Neural progenitor cell (in vitro differentiated cells): ENCODE measurements at regions not wholly inside any gene's neighbourhood (a gene's known extent, or its start where the extent isn't known, plus 50 kb on each side); places are given as distances from the start of the nearest gene placed in this dataset.

ENCODE experiments used
- DNase-seq: peaks from one replicate; pipeline ENCODE4 v3.0.0-alpha.2; 2016; ENCODE audit warnings: low spot score
- H2AFZ ChIP-seq: fragments of 200-600 bp; sonication (generic); replicated peaks from 2 replicates; pipeline ENCODE4 v1.6.1; 2016; ENCODE audit warnings: antibody characterized with exemption
- H3F3A ChIP-seq: fragments of 200-600 bp; sonication (generic); 2 replicates; pipeline ENCODE4 v1.6.1; 2016; ENCODE audit warnings: antibody characterized with exemption, low read depth
- H3K27ac ChIP-seq: fragments of 200-600 bp; sonication (generic); 2 replicates; pipeline ENCODE4 v1.5.1; 2016; ENCODE audit warnings: mild to moderate bottlenecking
- H3K27me3 ChIP-seq: fragments of 200-600 bp; sonication (generic); 2 replicates; pipeline ENCODE4 v1.6.1; 2016; ENCODE audit warnings: mild to moderate bottlenecking, moderate library complexity
- H3K36me3 ChIP-seq: fragments of 200-600 bp; sonication (generic); 2 replicates; pipeline ENCODE4 v1.5.1; 2016
- H3K4me1 ChIP-seq: fragments of 200-600 bp; sonication (generic); 2 replicates; pipeline ENCODE4 v1.6.1; 2016; ENCODE audit warnings: mixed run types
- H3K4me2 ChIP-seq: fragments of 200-600 bp; sonication (generic); 2 replicates; pipeline ENCODE4 v1.6.1; 2016
- H3K4me3 ChIP-seq: fragments of 200-600 bp; sonication (generic); 2 replicates; pipeline ENCODE4 v1.5.1; 2016
- H3K79me2 ChIP-seq: fragments of 200-600 bp; sonication (generic); 2 replicates; pipeline ENCODE4 v1.6.1; 2016; ENCODE audit warnings: low read depth
- H3K9ac ChIP-seq: fragments of 200-600 bp; sonication (generic); 2 replicates; pipeline ENCODE4 v1.6.1; 2016
- H3K9me3 ChIP-seq: fragments of 200-600 bp; sonication (generic); 2 replicates; pipeline ENCODE4 v1.5.1; 2016; ENCODE audit warnings: low read depth
- H4K20me1 ChIP-seq: fragments of 200-600 bp; sonication (generic); 2 replicates; pipeline ENCODE4 v1.6.1; 2016; ENCODE audit warnings: low read depth
- H3K27ac Mint-ChIP-seq: 3 replicates; pipeline ENCODE4 v1.8.0; 2021; ENCODE audit warnings: mixed read lengths
- H3K27me3 Mint-ChIP-seq: 2 replicates; pipeline ENCODE4 v1.8.0; 2022; ENCODE audit warnings: low read depth, mild to moderate bottlenecking, inconsistent platforms, moderate library complexity, mixed read lengths; ENCODE audit not compliant: insufficient read depth
- H3K36me3 Mint-ChIP-seq: 3 replicates; pipeline ENCODE4 v1.8.0; 2021; ENCODE audit warnings: mixed read lengths
- H3K4me1 Mint-ChIP-seq: 3 replicates; pipeline ENCODE4 v1.8.0; 2021; ENCODE audit warnings: mixed read lengths
- H3K4me3 Mint-ChIP-seq: 3 replicates; pipeline ENCODE4 v1.8.0; 2021; ENCODE audit warnings: mild to moderate bottlenecking, moderate library complexity, mixed read lengths
- H3K9me3 Mint-ChIP-seq: 3 replicates; pipeline ENCODE4 v1.8.0; 2020; ENCODE audit warnings: mixed read lengths
- CTCF ChIP-seq: fragments of 200-600 bp; sonication (generic); IDR thresholded peaks from 2 replicates; pipeline ENCODE4 v1.5.1; 2017; ENCODE audit warnings: antibody characterized with exemption, mild to moderate bottlenecking
- EZH2 ChIP-seq: fragments of 200-600 bp; sonication (generic); IDR thresholded peaks from 2 replicates; pipeline ENCODE4 v1.6.1; 2017; ENCODE audit warnings: antibody characterized with exemption, mild to moderate bottlenecking, moderate library complexity
- EZH2phosphoT487 ChIP-seq: fragments of 200-600 bp; sonication (generic); IDR thresholded peaks from 2 replicates; pipeline ENCODE4 v1.6.1; 2017; ENCODE audit warnings: antibody characterized with exemption

GRCh38 chr5:128669803-128670202 is 131.8 kb upstream of the FBN2 start:
- peaks cover 3% of the 10 kb centered on the region for H3K9me3 Mint-ChIP-seq
- Histone ChIP-seq H3K4me3 (no peak overlapping the region), H3F3A (peaks cover 35% of the 10 kb centered on the region), H3K9me3 (no peaks in the 10 kb centered on the region), H4K20me1 (no peaks in the 10 kb centered on the region), H3K36me3 (no peaks in the 10 kb centered on the region), H3K4me2 (no peak overlapping the region), H3K9ac (no peak overlapping the region), H2AFZ (no peak overlapping the region), H3K27ac (no peak overlapping the region), H3K79me2 (no peaks in the 10 kb centered on the region), H3K27me3 (no peaks in the 10 kb centered on the region), H3K4me1 (peaks cover 35% of the 10 kb centered on the region)
- no peak for TF ChIP-seq EZH2
- TF ChIP-seq EZH2phosphoT487 = no peak
- no peak for TF ChIP-seq CTCF
- H3K4me1 Mint-ChIP-seq = peaks cover 24% of the 10 kb centered on the region
- no peak overlapping the region for H3K27ac Mint-ChIP-seq
- H3K4me3 Mint-ChIP-seq = no peak overlapping the region
- peaks cover 9% of the 10 kb centered on the region for H3K27me3 Mint-ChIP-seq
- no peaks in the 10 kb centered on the region for H3K36me3 Mint-ChIP-seq
- no peak for DNase-seq

- DNase-seq = no peak
- TF ChIP-seq EZH2 (no peak), CTCF (no peak), EZH2phosphoT487 (no peak)
- no peak overlapping the region for H3K4me3 ChIP-seq
- peaks cover 24% of the 10 kb centered on the region for H3K4me1 Mint-ChIP-seq
- no peaks in the 10 kb centered on the region for H3K27me3 ChIP-seq
- no peak overlapping the region for H3K27ac Mint-ChIP-seq
- H3K9ac ChIP-seq = no peak overlapping the region
- no peaks in the 10 kb centered on the region for H4K20me1 ChIP-seq
- no peak overlapping the region for H2AFZ ChIP-seq
- no peaks in the 10 kb centered on the region for H3K9me3 ChIP-seq
- H3K9me3 Mint-ChIP-seq = peaks cover 16% of the 10 kb centered on the region
- peaks cover 11% of the 10 kb centered on the region for H3K27me3 Mint-ChIP-seq
- H3F3A ChIP-seq = peaks cover 35% of the 10 kb centered on the region
- peaks cover 35% of the 10 kb centered on the region for H3K4me1 ChIP-seq
- H3K36me3 ChIP-seq = no peaks in the 10 kb centered on the region
- H3K4me3 Mint-ChIP-seq = no peak overlapping the region
- no peak overlapping the region for H3K27ac ChIP-seq
- no peaks in the 10 kb centered on the region for H3K36me3 Mint-ChIP-seq
- H3K4me2 ChIP-seq = peak overlapping the region; percentile 69
- H3K79me2 ChIP-seq = no peaks in the 10 kb centered on the region
Measured at GRCh38 chr5:128671943-128672342, 133.9 kb upstream of the FBN2 start.

GRCh38 chr5:128673000-128673399 is 135.0 kb upstream of the FBN2 start:
- H3K4me1 ChIP-seq = peaks cover 35% of the 10 kb centered on the region
- no peaks in the 10 kb centered on the region for H3K79me2 ChIP-seq
- Mint-ChIP-seq H3K4me3 (no peak overlapping the region), H3K27ac (no peak overlapping the region), H3K9me3 (peaks cover 16% of the 10 kb centered on the region), H3K27me3 (peaks cover 11% of the 10 kb centered on the region), H3K36me3 (no peaks in the 10 kb centered on the region), H3K4me1 (peaks cover 24% of the 10 kb centered on the region)
- peaks cover 35% of the 10 kb centered on the region for H3F3A ChIP-seq
- H3K27me3 ChIP-seq = no peaks in the 10 kb centered on the region
- no peak overlapping the region for H2AFZ ChIP-seq
- no peaks in the 10 kb centered on the region for H3K9me3 ChIP-seq
- H3K27ac ChIP-seq = peak overlapping the region; percentile 73
- H3K9ac ChIP-seq = no peak overlapping the region
- H3K4me2 ChIP-seq = peak overlapping the region; percentile 69
- H3K36me3 ChIP-seq = no peaks in the 10 kb centered on the region
- DNase-seq = no peak
- no peaks in the 10 kb centered on the region for H4K20me1 ChIP-seq
- TF ChIP-seq EZH2phosphoT487 (peak; percentile 8), CTCF (no peak), EZH2 (no peak)
- H3K4me3 ChIP-seq = peak overlapping the region; percentile 27
